GM18502 (cell line): ENCODE measurements at regions not wholly inside any gene's neighbourhood (a gene's known extent, or its start where the extent isn't known, plus 50 kb on each side); places are given as distances from the start of the nearest gene placed in this dataset.
"Not testable (repeated sequence)": the region's sequence is repeated elsewhere in the genome, so short reads cannot be mapped to it uniquely, and the experiment has no call there.

Experiments
- ATAC-seq: cut with Tn5 transposase; IDR thresholded peaks from one replicate; pipeline ENCODE4 v1.9.1; 2021; ENCODE audit warnings: mild to moderate bottlenecking; ENCODE audit not compliant: unreplicated experiment, poor library complexity

GRCh38 chr15:59904450-59905135, 99.5 kb upstream of the FOXB1 start:
- no peak for ATAC-seq

DNA sequence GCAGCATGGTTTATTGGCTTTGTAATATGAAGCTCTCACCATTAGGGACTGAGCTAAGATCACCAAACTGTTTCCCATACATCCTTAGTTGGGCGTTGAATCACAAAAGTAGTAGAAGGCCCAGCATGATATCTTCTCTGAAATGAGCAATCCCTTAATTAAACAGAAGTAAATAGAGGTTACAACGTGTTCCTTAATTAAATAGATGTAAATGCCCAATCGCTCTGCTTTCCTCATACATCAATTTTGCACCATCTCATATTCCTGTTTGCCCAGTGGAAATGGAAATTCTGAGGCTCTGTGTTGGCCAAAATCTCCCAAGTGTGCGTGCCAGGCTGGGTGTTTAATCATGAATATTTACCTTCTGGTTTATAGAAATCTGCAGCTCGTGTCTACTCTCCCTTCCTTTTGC, 107.4 kb upstream of the FOXB1 start:
- no peak for ATAC-seq

DNA sequence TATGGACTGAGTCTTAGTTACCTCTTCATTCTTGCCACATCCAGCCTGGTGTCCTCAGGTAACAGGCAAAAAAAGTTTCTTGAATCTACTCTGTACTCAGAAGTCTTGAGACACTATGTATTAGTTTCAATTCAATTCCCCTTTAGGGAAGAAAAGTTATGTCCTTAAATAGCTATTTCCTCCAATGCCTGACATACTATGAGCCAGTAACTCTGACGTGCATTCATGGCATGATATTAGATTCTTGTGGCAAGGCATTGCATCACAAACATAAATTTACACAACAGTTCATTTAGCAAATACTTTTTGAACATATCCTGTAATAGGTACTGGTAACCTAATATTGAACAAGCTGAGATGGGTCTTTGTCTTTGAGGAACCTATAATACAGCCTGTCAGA, 109.3 kb upstream of the FOXB1 start:
- no peak for ATAC-seq

DNA sequence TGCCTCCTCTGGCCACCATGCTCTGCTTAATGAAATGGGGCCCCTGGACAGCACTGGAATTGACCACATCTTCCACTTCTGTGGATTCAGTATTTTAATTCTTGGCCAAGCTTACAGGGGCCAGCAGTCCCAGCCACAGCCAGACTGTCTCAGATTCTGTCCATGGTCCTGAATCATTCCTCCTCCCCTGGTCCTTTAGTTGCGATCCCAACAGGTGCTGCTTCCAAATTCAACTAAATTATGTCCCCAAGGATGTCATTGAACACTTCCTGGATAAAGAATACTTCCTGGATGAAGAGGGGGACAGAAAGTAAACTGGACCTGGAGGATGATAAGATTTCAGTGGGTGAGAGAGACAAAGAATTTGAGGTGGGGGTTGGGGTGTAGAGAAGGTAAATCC, 111.1 kb upstream of the FOXB1 start:
- no peak for ATAC-seq

DNA sequence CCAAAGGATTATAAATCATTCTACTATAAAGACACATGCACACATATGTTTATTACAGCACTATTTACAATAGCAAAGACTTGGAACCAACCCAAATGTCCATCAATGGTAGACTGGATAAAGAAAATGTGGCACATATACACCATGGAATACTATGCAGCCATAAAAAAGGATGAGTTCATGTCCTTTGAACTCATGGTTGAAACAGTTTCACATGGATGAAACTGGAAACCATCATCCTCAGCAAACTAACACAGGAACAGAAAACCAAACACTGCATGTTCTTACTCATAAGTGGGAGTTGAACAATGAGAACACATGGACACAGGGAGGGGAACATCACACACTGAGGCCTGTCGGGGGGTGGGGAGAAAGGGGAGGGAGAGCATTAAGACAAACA, 116.2 kb upstream of the FOXB1 start:
- ATAC-seq: not testable (repeated sequence)

DNA sequence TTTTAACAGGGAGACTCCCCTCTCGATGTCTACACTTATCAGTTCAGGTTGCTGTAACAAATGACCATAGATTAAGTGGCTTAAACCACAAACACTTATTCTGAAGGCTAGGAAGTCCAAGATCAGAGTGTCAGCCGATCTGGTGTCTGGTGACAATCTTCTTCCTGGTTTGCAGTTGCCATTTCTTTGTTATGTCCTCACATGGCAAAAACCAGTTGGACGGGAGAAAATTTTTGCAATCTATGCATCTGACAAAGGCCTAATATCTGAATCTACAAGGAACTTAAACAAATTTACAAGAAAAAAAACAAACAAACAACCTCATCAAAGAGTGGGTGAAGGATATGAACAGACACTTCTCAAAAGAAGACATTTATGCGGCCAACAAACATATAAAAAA, 116.9 kb upstream of the FOXB1 start:
- ATAC-seq: no peak

- ATAC-seq: no peak
These were observed 117.7 kb upstream of the FOXB1 start for GRCh38 chr15:59886441-59886840.

- no peak for ATAC-seq
These were observed 118.3 kb upstream of the FOXB1 start for GRCh38 chr15:59885832-59886231.

DNA sequence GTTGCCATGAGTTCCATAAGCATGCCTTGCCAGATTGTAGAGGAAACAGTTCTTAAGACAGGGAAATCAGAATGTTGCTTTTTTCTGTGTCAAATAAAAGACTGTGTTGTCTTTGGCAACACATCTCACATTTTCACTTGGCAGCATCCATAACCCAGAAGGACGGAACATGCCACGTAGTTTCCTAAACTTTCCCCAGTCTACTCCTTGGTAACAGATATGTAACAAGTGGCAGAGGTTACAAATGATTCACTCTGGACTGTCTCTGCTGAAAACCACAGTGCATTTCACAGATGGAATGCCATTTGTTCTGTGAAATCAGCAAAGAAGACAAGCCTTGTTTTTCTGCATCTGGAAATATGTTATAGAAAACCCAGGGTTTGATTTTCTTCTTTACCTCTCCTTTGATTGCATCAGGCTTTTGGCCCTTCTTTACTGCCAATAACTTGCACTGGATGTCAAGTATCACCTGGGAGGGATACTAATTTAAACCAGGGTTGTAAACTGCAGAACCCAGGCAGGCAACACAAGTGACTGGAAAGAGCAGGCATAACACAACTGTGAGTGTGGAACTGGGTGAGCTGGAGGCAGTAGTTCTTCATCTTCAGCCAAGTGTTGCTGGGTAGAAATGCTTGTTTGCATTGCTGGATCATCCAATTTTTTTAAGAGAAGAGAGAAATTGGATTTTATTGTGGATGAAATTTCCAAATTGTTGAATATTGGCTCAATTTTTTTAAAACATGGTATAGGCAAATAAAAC, 124.4 kb upstream of the FOXB1 start:
- no peak for ATAC-seq

- ATAC-seq: no peak
These were observed 128.0 kb upstream of the FOXB1 start for GRCh38 chr15:59876140-59876539.

- ATAC-seq: no peak
These were observed 130.4 kb upstream of the FOXB1 start for GRCh38 chr15:59873644-59874272.

DNA sequence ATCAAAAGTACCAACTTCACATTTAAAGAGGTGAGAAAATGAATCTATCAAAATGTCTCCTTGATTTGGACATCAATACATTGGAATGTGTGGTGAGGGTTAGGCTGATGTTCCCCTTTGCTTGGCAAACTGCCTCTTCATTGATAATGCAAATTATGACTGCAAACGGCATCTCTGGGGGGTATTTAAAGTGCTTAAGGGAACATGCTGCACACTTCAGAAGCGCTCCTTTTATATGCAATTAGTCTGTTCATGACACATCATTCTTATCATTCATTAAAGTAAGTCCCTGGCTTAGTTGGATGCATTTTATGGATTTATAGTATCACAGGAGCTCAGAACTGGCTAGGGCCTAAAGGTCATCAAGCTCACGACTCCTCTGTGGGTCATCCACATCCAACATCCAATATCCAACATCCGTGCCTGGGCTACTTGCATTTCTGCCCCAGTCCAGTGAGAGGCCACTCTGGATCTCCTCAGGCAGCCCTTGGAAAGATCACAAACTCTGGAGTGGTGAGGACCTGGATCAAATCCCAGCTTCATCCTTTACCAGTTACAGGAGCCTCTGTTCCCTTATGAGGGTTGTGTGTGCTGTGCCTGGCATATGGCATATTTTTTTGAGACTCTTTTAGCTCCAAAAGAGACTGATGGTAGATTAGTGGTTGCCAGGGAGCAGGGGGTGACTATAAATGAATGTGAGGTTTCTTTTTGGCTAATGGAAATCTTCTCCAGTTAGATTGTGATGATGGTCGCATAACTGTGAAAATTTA, 136.8 kb upstream of the FOXB1 start:
- ATAC-seq: no peak

GRCh38 chr15:59866642-59867041, 137.5 kb upstream of the FOXB1 start:
- no peak for ATAC-seq

- no peak for ATAC-seq
These were observed 141.6 kb upstream of the FOXB1 start for GRCh38 chr15:59862191-59863155.

- no peak for ATAC-seq
These were observed 156.1 kb upstream of the FOXB1 start for GRCh38 chr15:59847968-59848367.

DNA sequence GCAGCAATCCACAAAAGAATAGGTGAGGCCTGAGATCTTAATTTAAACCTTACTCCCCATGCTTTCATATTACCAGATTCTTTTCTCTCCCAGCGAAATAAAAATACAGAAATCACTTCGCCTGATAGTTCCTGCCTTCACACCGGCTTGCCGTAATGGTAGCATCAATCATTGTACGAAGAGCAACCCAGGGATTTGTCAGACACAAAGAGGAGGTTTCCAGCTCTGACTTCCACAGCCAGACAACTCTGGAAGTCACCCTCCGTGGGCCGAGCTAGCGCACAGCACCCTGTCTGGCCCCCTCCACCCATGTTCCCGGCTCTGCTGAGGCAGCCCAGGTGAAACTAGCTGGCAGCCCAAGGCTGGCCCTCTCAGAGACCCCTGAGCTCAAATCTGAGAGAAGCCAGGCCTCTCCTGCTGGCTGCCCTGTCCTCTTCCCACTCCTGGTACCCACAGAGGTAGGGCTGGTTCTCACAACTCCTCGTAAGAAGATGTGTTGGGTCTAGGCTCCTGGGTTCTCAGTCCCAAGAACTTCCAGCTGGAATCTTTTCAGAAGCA, 156.9 kb upstream of the BNIP2 start:
- ATAC-seq: no peak

- ATAC-seq: no peak
These were observed 154.5 kb upstream of the BNIP2 start for GRCh38 chr15:59843609-59844008.

- no peak for ATAC-seq
These were observed 151.9 kb upstream of the BNIP2 start for GRCh38 chr15:59841036-59841435.

DNA sequence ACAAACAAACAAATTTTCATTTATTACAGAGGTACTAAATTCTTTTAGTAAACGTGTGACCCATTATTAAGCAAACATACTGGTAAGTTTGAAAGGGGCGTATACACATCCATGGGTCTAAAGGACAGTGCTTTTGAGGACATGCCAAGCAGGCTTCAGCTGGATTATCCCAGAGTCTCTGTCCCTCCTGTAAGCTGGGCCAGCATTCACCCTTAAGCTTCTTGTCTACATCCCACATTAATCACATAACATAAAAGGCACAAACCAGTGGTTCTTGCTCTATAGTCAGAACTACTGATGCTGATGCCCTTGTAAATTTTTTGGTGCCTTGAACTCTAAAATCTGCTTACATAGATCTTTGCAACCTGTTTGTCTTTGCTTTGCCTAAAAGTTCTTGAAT, 150.8 kb upstream of the BNIP2 start:
- ATAC-seq: no peak
